Astrocyte of the cerebellum (primary cell): ENCODE measurements at regions not wholly inside any gene's neighbourhood (a gene's known extent, or its start where the extent isn't known, plus 50 kb on each side); places are given as distances from the start of the nearest gene placed in this dataset.
"Not testable (repeated sequence)": the region's sequence is repeated elsewhere in the genome, so short reads cannot be mapped to it uniquely, and the experiment has no call there.

Experiments used
- DNase-seq: peaks from one replicate; pipeline ENCODE4 v3.0.0-alpha.2; 2011; ENCODE audit warnings: low read depth
- H3K4me3 ChIP-seq: 2 replicates; pipeline ENCODE4 v1.5.1; 2011; ENCODE audit warnings: mild to moderate bottlenecking, low read depth, low read length, moderate library complexity
- in situ Hi-C: cut with HindIII; loops from 2 replicates; pipeline ENCODE4 v1.10.0; 2017; ENCODE audit warnings: low sequenced_read_pairs
- TF ChIP-seq, protein P1 (sequence below): IDR thresholded peaks from 2 replicates; pipeline ENCODE4 v1.5.1; 2012; ENCODE audit warnings: low read length, low read depth, moderate library complexity, mild to moderate bottlenecking; ENCODE audit errors: missing control alignments

DNA sequence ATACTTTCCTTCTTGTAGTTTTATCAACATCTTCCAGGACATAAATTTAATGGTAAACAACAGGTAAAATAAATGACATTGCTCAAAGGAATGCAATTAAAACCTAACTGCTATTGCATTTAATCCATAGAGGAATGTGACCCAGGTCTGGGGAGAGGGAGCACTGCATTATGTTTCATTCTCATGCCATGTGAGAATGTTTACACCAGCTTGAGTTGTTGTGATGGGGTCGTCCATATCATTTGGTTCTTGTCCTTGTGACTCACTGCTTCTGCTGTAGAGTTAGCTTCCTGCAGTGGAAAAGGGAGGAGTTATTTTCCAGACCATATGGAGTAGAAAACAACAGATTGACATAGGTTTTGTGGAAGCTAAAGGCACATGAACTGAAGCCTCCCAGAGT, 129.3 kb upstream of the PMCH start:
- DNase-seq: no peak
- TF ChIP-seq, protein P1, sequence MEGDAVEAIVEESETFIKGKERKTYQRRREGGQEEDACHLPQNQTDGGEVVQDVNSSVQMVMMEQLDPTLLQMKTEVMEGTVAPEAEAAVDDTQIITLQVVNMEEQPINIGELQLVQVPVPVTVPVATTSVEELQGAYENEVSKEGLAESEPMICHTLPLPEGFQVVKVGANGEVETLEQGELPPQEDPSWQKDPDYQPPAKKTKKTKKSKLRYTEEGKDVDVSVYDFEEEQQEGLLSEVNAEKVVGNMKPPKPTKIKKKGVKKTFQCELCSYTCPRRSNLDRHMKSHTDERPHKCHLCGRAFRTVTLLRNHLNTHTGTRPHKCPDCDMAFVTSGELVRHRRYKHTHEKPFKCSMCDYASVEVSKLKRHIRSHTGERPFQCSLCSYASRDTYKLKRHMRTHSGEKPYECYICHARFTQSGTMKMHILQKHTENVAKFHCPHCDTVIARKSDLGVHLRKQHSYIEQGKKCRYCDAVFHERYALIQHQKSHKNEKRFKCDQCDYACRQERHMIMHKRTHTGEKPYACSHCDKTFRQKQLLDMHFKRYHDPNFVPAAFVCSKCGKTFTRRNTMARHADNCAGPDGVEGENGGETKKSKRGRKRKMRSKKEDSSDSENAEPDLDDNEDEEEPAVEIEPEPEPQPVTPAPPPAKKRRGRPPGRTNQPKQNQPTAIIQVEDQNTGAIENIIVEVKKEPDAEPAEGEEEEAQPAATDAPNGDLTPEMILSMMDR: no peak
- in situ Hi-C loops: no loop called here
- H3K4me3 ChIP-seq: no peak overlapping the region

DNA sequence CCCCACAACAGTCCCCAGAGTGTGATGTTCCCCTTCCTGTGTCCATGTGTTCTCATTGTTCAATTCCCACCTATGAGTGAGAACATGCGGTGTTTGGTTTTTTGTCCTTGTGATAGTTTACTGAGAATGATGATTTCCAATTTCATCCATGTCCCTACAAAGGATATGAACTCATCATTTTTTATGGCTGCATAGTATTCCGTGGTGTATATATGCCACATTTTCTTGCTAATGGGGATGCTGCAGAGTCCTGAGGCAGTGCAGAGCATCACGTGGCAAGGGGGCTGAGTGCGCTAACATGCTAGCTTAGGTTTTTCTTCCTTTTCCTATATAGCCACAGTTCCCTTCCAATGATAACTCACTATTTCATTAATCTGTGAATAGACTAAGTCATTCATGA, 127.5 kb upstream of the PMCH start:
- DNase-seq, H3K4me3 ChIP-seq, in situ Hi-C loops: not testable (repeated sequence)

DNA sequence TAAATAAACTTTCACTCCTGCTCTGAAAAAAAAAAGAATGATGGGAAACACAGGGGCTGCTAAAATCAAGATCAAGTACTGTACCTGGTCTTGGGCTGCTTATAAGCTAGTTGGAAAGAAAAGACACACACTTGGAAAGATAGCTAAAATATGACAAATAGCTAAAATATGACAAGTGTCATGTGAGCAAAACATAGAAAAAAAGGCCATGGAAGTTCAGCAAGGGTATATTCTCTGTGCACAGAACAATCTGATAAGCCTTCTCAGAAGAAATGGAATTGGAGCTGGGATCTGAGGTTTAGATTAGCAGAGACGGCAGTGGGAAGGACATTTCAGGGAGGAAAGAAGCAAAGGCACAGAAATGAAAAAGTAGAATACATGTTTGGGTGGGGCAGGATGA, 126.2 kb upstream of the PMCH start:
- in situ Hi-C loops: no loop called here
- DNase-seq: no peak
- H3K4me3 ChIP-seq: no peak overlapping the region
- TF ChIP-seq, protein P1: no peak

DNA sequence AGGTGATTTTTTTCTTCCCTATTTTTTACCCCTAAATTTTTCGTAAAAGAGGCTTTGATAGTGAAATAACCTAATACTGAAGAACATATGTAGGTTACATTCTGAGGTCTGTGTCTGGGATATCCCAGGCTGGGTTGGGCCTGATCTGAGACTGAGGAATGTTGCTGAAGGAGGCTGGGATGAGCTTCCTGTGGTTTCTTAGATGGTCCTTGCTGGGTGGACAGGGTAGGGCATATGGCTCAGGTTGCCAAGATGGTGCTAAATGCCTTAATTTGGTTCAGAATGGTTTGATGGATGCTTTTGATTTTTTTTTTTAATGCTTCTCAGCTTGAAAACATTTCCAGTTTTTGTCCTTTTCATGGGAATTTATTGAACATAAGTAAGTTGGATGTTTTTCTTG, 124.6 kb upstream of the PMCH start:
- H3K4me3 ChIP-seq: no peak overlapping the region
- in situ Hi-C loops: no loop called here
- TF ChIP-seq, protein P1: no peak
- no peak for DNase-seq

DNA sequence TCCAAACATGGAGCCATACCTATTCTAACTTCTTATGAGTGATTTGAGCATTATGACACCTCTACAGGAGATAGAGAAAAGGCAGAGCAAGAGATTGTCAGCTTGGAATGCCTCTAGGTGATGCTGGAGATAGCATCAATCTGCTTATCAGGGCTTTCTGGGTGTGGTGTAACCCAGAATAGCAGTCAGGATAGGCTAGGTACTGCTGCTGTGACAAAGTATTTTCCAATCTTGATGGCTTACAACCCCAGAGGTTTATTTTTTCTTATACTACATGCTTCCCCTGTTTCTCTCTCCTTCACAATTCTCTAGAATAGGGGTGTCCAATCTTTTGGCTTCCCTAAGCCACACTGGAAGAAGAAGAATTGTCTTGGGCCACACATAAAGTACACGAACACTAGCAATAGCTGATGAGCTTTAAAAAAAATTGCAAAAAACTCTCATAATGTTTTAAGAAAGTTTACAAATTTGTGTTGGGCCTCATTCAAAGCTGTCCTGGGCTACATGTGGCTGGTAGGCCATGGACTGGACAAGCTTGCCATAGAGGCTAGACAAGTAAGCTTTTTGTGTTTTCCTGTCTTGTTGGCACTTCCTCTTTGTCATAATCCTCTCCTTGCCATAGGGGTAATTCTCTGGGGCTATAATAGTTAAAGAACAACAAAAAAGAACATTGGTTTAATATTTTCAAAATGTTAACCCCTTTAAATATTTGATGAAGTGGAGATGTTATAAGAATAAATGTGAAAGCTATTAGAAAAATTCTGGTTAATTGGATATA, 123.9 kb upstream of the PMCH start:
- DNase-seq: no peak
- in situ Hi-C loops: no loop called here

DNA sequence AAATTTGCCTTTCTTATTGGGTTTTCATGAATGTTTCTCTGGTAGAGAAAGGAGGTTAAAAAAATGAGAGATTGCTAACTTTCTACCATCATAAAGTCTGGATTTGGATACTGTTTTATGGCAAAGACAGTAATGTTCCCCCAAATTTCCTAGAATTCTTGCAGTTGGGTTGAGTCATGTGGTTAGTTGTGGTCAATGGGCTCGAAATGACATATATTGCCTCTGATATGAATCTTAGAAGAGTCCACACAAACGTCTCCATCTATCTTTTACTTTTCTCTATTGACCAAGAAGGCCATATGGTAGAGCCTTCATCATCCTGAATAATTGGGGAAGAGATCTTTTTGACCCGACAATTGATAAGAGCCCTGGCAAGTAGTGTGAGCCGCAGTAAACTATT, 119.5 kb upstream of the PMCH start:
- in situ Hi-C loops: no loop called here
- TF ChIP-seq, protein P1: no peak
- no peak overlapping the region for H3K4me3 ChIP-seq
- no peak for DNase-seq

More for the DNA sequence above, 123.9 kb upstream of the PMCH start:
- TF ChIP-seq, protein P1: no peak
- H3K4me3 ChIP-seq: no peak overlapping the region

DNA sequence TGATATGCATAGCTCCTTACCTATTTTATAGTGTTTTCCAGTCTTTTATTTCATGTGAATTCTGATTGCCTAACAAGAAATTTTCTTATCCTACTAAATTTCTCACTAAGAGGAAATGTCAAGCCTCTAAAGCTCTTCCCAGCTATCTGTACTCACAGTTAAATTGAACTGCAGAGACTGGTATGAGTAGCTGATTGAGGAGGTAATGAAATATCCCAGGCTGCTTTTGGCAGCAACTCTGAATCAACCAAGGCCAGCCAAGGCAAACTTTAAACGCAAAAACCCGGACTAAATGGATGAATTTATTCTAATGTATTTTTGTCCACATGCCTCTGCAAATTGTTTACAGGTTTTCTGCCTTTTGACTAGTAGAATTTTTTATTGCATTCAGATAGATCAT, 119.1 kb upstream of the PMCH start:
- in situ Hi-C loops: no loop called here
- DNase-seq: no peak
- TF ChIP-seq, protein P1: no peak
- no peak overlapping the region for H3K4me3 ChIP-seq
